ENCODE measurements at regions not wholly inside any gene's neighbourhood (a gene's known extent, or its start where the extent isn't known, plus 50 kb on each side); places are given as distances from the start of the nearest gene placed in this dataset.

DNA sequence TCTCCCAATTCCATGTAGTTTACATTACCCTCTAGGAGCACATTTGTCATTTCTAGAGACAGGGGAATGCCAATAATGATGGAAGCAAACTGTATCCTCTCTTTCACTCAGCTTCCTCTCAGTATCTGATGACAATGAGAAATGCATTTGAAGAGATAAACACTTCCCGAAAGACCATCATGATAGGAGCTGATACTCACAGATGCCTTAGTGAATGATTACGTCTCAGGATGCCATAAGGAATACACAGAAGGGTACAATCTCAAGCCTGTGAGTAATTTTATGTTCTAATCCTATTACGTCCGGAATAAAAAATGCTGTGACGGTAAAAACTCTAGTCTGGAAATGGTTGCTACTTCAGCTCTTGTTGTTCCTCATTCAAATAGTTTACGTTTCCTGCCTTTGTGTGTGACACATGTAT, 663.8 kb upstream of the MIR17HG start:
- TF ChIP-seq CTCF (conservative IDR thresholded peaks at IDR 0.05; ENCODE audit: low read depth, low read length), result no peak
- TF ChIP-seq EZH2 (IDR thresholded peaks at IDR 0.05; ENCODE audit: borderline replicate concordance, low read depth, low read length, poor library complexity, severe bottlenecking), result no peak

All from A673 (cell line).